GM18498 (cell line): ENCODE measurements at regions not wholly inside any gene's neighbourhood (a gene's known extent, or its start where the extent isn't known, plus 50 kb on each side); places are given as distances from the start of the nearest gene placed in this dataset.

Source experiments
- ATAC-seq: cut with Tn5 transposase; IDR thresholded peaks from one replicate; pipeline ENCODE4 v1.9.1; 2021; ENCODE audit warnings: mild to moderate bottlenecking, moderate library complexity; ENCODE audit not compliant: unreplicated experiment

GRCh38 chr11:128232588-128232987 lies 354.8 kb downstream of the ETS1 start:
- no peak for ATAC-seq

- ATAC-seq, result no peak
These were observed 355.4 kb downstream of the ETS1 start for GRCh38 chr11:128231845-128232410.

- ATAC-seq, result no peak
These were observed 359.9 kb downstream of the ETS1 start for GRCh38 chr11:128227466-128227865.

- no peak for ATAC-seq
These were observed 361.1 kb downstream of the ETS1 start for GRCh38 chr11:128226106-128226716.

- ATAC-seq, result no peak
These were observed 365.0 kb downstream of the ETS1 start for GRCh38 chr11:128222245-128222884.

GRCh38 chr11:128219731-128220120 lies 367.6 kb downstream of the ETS1 start:
- ATAC-seq, result no peak

GRCh38 chr11:128216198-128216597 lies 371.2 kb downstream of the ETS1 start:
- ATAC-seq, result no peak

GRCh38 chr11:128215238-128215882 lies 372.0 kb downstream of the ETS1 start:
- no peak for ATAC-seq

GRCh38 chr11:128214263-128214662 lies 373.1 kb downstream of the ETS1 start:
- ATAC-seq, result no peak

- no peak for ATAC-seq
These were observed 373.9 kb downstream of the ETS1 start for GRCh38 chr11:128213461-128213860.

GRCh38 chr11:128212324-128212723 lies 375.0 kb downstream of the ETS1 start:
- no peak for ATAC-seq

- ATAC-seq, result no peak
These were observed 377.0 kb downstream of the ETS1 start for GRCh38 chr11:128210148-128210940.

- no peak for ATAC-seq
These were observed 378.3 kb downstream of the ETS1 start for GRCh38 chr11:128209138-128209435.

GRCh38 chr11:128208329-128209137 lies 378.8 kb downstream of the ETS1 start:
- ATAC-seq, result no peak

GRCh38 chr11:128207861-128208321 lies 379.5 kb downstream of the ETS1 start:
- ATAC-seq, result no peak

GRCh38 chr11:128206461-128206860 lies 380.9 kb downstream of the ETS1 start:
- no peak for ATAC-seq

- no peak for ATAC-seq
These were observed 381.6 kb downstream of the ETS1 start for GRCh38 chr11:128205796-128206195.

- no peak for ATAC-seq
These were observed 382.5 kb downstream of the ETS1 start for GRCh38 chr11:128204898-128205297.

GRCh38 chr11:128201801-128202200 lies 385.6 kb downstream of the ETS1 start:
- ATAC-seq, result no peak

GRCh38 chr11:128201009-128201408 lies 386.3 kb downstream of the ETS1 start:
- ATAC-seq, result no peak
